Activated CD4-positive, CD25-positive, alpha-beta regulatory T cell (primary cell): ENCODE measurements at regions not wholly inside any gene's neighbourhood (a gene's known extent, or its start where the extent isn't known, plus 50 kb on each side); places are given as distances from the start of the nearest gene placed in this dataset.
"Not testable (repeated sequence)": the region's sequence is repeated elsewhere in the genome, so short reads cannot be mapped to it uniquely, and the experiment has no call there.

ENCODE experiments used
- DNase-seq, 4 experiments: peaks; one replicate each; lab custom pipeline; 2025; lab: John Stamatoyannopoulos, UW

DNA sequence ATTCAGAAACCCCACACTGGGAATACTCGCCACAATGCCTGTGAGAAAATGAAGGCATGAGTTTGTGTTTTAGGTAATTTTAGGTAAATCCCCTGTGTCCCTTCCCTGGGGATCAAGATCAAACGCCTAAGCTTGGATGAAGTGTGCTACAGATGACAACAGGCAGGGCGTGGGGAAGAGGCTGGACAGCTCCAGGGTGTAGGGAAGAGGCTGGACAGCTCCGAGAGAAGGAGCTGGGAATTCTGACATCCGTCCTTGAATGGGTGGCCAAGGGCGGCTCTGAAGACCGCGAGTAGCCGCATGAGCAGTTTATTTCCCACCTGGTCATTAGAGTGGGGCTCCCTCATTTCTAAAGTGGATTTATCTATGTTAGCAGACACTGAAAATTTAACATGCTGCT, 109.7 kb downstream of the RAMP3 start:
- no peak for DNase-seq

DNA sequence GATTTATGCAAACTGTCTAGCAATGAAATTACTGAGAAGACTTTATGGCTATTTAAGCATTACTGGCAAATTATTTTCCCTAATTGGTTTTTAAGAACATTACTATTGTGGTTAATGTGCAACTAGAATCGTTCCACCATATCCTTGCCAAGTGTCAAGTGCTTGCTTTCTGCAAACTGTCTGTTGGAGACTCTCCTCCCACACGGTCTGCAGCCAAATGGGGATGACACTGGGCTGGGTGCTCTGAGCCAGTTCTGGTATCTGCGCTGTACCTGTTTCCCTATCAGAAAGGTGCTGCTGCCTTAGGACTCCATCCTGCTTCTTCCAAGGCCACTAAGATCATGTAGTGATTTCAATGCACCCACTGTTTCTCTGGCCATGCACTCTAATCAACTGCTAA, 110.4 kb downstream of the RAMP3 start:
- no peak for DNase-seq

DNA sequence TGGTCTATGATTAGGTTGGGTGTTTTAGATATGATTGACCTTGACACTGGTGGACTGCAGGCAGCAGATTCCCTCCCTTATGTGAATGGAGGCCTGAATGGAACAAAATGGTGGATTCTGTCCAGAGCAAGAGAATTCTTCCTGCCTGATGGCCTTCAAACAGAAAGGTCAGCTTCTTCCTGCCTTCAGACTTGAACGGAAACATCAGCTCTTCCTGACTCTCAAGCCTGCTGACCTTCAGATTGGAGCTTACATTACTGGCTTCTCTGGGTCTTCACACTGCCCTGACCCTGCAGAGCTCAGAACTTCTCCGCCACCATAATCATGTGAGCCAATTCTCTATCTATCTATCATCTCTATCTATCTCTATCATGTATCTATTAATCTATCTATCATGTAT, 111.6 kb downstream of the RAMP3 start:
- no peak for DNase-seq

DNA sequence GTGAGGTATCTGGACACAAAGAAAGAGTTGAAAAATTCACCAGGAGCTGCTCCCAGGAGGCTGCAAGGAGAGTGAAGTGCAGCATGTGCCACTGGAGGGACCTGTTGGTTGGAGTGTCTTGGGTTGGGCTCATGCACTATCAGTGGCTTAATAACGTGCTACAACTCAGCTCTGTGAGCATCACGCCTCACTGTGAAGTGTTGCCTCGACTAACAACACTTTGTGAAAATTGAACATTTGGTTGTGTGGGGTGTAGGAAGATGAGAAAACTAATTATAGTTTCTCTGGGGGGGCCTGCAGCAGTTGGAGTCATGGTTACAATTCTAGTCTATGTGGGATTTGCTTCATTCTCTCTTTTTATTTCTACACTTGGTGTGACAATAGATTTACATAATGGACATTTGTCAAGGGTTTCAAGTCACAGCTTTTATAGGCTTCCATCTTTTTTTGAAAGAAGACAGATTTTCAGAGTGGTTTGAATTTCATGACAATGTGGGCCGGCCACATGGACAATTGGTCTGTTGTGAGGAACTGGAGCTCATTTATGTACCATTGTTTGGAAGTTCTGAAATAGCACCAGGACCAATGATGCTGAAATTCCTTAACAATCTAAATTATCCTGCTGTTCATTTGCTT, 121.3 kb downstream of the RAMP3 start:
- DNase-seq: no peak

DNA sequence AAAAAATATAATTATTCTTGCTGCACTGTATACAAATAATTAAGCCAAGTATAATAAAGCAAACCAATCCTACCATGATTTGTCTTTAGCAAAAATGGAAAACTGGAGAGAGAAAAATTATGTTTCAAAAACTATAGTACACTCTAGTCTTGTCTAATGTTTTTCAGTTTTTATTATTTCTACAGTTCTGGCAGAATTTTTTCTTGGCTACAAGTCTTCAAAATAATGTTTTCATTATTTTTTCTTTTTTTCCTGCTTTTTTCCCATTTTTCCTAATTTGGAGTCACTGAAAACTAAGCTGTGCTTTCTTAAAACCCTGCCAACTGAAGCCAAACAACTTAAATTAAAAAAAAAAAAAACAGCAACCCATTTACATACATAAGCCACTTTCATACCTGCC, 132.0 kb downstream of the RAMP3 start:
- not testable (repeated sequence) for DNase-seq

DNA sequence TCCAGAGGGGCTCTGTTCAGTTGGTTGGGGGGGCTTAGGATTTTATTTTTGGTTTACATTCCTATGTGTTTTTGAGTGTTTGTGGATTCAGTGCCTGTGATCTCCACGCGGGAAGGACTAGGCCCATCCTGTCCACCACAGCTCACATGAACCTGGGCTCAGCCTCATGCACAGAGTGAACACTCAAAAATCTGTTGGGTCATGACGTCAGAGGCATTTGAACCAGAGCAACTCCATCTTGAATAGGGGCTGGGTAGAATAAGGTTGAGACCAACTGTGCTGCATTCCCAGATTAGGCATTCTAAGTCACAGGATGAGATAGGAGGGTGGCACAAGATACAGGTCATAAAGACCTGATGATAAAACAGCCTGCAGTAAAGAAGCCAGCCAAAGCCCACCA, 133.3 kb downstream of the RAMP3 start:
- no peak for DNase-seq

DNA sequence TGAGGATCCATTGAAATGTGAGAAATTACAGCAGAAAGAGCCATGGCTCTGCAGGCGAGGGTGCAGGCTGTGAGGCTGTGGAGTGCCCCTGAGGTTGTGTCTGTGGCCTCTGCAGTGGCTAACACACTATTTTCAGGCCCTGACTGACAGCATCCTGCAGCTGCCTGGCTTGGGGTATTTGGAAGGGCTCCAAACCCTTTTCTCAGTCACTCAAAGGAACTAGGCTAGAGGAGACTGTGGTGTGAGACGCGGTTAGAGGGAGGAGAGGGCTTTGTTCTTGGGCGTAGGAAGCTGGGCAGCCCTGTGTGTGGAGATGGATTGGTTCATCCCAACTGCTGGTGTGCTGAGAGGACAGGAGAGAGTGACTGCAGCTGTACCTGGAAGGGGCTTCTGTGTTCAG, 134.9 kb downstream of the RAMP3 start:
- no peak for DNase-seq

DNA sequence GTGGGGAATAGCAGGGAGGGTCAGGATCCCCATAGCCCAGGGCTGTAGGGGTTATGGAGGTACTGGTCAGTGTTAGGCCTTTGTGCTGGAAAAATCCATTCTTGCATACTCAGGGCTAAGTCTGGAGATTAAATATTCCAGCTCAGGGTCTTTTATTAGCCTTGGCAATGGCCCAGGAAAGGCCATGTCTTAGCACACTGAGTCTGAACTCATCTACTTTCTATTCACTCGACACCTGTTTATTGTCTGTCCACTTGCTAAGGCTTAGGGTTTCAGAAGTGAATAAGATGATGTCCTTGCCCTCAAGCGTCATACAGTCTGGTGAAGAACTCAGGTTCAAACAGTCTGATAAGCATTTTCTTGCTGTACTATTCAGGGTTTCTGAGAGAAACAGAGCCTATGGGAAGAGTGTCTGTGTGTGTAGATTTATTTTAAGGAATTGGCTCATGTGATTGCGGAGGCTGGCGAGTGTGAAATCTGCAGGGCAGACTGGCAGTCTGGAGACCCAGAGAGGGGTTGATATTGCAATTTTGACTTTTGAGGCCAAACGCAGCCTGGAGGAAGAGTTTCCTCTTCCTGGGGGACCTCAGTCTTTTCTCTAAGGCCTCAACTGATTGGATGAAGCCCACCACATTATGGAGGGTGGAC, 135.8 kb downstream of the RAMP3 start:
- no peak for DNase-seq

DNA sequence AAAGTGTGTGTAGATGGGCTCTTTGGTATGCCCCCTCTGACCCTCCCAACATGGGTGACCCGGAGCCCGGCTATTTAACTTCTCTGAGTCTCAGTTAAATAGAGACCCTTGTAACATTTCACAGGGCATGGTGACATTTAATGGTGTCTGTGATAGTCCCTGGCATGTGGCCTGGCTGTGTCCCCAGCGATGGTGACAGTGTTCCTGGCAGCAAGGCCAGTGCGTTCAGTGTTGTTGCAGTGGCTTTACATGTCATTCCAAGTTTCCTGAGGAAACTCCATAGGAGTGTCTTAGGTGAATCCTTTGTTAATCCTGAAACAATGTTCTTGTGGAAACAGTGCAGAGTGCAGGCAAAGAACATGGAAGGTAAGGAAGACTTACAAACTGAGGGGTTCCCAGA, 137.0 kb downstream of the RAMP3 start:
- DNase-seq: no peak

DNA sequence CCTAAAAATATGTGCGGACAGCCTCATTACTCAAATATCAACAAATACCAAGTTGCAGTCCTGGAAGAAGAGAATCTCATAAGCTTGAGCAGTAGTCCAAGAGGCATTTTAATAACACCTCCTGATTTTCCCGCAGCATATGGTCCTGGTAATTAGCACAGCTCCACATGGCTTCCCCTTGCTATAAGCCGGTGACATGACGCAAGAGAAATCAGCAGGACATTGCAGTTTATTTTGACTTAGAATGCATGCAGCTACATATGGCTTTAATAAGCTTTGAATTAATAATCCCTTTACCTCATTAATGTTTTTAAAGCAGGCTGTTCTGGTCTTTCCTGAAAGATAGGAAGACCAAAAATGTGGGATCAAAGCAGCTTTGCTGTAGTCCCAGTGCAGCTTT, 137.6 kb downstream of the RAMP3 start:
- no peak for DNase-seq

DNA sequence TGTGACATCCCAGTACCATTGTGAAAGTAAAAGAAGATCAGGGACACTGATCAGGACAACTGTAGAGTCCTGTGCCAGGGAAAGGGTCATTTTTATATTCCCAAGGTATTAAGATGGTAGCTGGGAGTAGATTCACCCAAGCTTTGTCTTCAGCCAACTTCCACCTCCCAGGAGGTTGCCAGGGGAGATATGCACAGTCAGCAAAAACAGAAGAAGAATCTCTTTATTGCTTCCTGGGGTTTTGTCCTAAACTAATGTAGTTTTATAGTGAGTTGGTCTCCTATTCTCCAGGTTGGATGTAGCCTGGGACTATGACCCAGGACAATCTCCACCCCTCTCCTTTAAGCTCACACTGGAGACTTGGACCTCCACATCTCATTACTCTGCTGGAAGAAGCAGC, 139.2 kb downstream of the RAMP3 start:
- no peak for DNase-seq

DNA sequence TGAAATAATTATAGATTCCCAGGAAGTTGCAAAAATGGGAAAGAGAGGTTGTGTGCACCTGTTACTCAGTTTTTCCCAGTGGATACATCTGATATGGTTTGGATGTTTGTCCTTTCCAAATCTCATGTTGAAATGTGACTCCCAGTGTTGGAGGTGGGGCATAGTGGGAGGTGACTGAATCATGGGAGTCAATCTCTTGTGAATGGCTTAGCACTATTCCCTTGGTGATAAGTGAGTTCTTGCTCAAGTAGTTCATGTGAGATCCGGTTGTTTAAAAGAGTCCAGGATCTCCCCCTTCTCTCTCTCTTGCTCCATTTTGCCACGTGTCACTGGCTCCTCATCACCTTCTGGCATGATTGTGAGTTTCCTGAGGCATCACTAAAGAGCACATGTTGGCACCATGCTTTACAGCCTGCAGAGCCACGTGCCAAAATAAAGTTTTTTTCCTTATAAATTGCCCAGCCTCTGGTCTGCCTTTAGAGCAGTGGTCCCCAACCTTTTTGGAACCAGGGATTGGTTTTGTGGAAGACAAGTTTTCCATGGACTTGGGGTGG, 149.2 kb downstream of the RAMP3 start:
- no peak for DNase-seq

DNA sequence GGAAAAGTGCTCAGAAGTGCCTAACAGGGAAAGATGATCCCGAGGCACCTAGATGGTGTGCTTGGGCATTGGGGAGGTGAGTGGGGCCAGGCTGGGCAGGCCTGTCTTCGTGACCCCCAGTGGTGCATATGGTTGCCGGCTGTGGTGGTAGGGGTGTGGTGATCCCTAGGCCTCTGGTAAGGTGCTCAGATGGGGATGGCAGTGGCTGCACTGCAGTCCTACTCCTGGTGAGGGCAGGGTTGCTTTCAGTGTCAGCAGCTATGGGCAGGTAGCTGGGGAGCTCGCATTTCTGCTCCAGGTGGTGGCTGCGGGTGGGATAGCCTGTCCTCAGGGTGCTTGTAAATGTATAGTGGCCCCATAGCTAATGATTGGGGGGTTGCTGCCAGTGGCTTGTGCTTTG, 154.0 kb downstream of the RAMP3 start:
- DNase-seq: no peak

DNA sequence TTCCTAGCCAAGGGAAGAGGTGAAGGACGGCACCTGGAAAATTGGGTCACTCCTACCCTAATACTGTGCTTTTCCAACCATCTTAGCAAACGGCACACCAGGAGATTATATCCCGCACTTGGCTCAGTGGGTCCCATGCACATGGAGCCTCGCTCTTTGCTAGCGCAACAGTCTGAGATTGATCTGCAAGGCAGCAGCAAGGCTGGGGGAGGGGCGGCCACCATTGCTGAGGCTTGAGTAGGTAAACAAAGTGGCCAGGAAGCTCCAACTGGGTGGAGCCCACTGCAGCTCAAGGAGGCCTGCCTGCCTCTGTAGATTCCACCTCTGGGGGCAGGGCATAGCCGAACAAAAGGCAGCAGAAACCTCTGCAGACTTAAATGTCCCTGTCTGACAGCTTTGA, 157.9 kb downstream of the RAMP3 start:
- not testable (repeated sequence) for DNase-seq

DNA sequence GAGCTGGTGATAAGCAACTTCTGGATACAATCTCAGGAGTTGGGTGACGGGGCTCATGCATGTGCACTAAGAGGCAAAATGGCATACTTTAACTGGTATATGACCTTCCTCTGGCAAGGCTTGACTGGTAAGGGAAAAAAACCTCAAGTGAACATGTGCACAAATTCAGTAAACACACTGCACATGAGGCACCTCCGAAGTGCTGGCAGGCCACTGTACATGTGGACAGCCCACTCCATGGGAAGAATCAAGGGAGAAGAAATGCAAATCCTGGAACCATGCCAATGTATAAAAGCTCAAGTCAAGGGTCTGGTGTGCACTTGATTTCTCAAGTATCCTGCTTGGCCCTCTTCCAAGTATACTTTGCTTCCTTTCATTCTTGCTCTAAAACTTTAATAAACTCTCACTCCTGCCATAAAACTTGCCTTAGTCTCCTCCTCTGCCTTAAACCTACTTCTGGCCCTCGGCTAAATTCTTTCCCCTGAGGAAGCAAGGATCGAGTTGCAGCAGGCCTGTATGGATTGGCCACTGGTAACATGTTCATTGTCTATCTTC, 167.2 kb downstream of the RAMP3 start:
- DNase-seq: no peak

DNA sequence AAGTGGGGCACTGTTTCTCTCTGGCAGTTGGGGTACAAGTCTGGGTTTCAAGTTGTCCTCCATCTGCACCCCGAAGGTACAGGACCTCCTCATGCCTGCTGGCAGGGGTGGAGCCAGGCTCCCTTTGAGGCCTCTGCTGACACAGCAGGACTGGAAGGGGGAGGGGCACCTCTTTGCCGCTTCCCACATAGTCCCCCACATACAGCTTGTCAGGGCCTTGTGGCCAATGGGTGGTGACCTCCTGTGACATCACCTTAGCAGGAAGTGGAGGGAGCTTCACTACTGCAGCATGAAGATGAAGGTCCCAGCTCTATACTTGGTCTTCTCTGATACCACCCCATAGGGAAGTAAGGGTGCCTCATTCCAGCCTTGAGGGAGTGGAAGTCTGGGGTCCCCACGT, 167.8 kb downstream of the RAMP3 start:
- DNase-seq: no peak

DNA sequence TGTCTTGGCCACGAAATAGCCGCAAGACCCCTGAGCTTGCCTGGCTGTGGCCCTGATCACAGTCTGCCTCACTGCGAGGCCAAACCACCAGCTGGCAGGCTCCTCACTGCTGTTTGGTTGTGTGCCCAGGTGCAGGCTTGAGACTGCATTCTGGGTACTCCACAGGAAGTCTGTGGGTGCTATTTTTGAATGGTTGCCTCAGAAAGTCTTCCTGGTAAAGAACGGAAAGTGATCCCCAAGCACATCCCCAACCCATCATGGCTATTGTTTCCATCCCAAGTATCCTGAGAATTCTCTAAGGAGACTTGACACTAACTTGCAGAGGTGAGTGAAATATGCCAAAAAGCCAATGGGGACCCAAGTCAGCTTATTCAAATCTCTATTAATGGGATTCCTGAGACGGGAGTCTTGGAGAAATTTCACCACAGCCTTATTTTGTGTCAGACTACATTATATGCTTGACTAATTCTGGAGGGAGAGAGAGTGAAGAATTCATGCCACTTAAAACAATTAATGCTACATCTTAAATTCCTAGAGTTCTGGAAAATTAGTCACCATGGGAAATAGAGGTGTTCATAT, 170.9 kb downstream of the RAMP3 start:
- DNase-seq: no peak

DNA sequence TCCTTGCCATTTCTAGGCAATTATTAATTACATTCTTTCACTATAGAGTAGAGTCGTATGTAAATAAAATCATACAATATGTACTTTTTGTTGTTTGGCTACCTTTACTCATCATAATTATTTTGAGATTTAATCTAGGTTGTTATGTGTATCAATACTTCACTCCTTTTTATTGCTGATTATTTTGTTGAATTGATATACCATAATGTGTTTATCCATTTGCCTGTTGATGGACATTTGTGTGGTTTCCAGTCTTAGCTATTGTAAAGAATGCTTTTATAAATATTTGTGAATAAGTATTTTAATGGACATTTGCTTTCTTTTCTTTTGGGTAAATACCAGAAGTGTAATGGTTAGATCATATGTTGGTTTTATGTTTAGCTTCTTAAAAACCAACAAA, 174.0 kb downstream of the RAMP3 start:
- no peak for DNase-seq

DNA sequence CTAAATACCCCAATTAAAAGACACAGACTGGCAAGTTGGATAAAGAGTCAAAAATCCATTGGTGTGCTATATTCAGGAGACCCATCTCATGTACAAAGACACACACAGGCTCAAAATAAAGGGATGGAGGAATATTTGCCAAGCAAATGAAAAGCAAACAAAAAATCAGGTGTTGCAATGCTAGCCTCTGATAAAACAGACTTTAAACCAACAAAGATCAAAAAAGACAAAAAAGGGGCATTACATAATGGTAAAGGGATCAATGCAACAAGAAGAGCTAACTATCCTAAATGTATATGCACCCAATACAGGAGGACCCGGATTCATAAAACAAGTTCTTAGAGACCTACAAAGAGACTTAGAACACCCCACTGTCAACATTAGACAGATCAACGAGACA, 177.4 kb downstream of the RAMP3 start:
- DNase-seq: not testable (repeated sequence)

DNA sequence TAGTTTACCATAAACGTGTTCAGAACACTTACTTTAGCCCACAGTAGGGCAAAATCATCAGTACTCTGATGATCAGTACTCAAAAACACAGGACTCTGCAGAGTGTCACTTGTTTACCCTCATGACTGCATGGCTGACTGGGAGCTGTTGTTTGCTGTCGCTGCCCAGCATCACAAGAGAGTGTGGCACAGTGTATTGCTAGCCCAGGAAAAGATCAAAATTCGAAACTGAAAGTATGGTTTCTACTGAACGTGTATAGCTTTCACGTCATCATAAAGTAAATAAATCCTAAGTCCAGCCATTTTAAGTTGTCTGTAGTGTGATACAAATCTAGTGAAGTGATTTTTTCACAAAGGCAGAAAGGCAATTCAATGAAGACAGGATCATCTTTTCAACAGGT, 184.6 kb downstream of the RAMP3 start:
- no peak for DNase-seq

DNA sequence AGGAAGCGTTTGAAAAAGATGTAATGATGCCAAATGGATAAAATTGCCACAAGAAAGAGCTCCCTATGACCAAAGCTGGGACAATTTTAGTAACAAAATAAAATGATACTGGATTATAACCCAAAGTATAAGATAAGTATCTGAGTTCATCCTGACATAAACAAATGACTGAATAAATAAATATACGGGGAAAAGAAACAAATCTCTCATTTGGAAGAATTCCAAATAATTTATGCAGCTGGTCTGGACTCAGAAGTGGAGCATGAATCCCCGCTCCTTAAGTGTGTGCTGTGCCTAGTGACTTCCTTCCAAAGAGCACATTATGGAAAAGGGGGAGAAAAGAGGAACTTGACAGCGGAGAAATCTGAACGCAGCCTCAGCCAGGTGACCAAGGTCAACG, 186.2 kb downstream of the RAMP3 start:
- DNase-seq: no peak

DNA sequence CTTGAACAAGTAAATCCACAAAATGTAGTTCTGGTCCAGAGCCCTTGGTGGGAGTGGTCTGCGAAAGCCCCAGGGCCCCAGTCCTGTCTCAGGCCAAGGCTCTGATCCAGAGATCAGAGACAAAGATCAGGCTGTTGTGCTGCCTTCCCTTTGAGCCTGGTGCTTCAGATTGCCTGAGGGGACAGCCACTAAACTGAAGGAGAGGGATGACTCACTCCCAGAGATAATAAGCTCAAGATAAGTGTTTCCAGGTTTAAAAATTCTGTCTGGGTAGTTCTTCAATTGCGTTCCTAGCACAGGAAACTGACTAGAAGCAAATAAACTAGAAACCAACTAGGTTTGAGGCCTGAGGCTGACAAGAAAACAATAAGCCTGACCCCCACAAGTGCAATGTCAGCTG, 190.2 kb downstream of the RAMP3 start:
- no peak for DNase-seq

DNA sequence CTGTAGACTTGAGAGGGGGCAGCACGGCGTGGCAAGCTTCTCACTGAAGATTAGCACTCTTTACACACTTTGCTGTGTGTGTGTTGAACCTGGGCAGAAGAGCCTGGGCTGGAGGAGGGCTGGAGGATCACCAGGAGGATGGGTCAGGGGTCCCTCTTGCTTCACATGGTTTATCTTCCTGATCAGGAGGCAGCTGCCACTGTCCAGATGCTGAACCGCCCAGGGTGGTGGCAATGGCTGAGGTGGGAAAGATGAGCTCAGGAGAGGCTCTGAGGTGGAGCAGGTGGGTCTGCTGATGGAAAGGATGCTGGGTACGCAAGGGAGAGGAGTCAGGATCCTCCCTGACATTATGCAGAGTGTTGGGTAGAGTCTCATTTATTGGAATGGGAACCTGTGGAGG, 191.5 kb downstream of the RAMP3 start:
- no peak for DNase-seq
